Femur (tissue), 1 donor: ENCODE measurements at regions not wholly inside any gene's neighbourhood (a gene's known extent, or its start where the extent isn't known, plus 50 kb on each side); places are given as distances from the start of the nearest gene placed in this dataset.

Experiments
- DNase-seq: peaks from one replicate; pipeline ENCODE4 v3.0.0-alpha.2; 2017

DNA sequence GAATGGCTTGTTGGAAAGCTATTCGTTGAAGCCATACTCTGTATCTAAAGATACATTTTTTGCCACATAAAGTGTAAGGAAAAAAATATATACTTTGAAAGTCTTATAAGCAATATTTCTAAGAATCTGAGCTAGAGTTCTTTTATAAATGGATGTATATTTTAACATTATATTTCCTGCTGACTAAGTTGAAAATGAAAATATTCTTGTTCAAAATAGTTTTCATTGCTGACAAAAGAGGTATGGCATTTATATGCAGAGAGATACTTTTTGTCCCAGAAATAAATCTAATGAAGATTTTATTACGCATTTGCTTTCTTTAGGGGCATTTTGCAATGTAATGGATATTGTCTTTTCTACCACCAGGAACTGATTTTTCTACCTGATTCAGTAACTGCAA lies 834.9 kb downstream of the LRFN5 start:
- no peak for DNase-seq

DNA sequence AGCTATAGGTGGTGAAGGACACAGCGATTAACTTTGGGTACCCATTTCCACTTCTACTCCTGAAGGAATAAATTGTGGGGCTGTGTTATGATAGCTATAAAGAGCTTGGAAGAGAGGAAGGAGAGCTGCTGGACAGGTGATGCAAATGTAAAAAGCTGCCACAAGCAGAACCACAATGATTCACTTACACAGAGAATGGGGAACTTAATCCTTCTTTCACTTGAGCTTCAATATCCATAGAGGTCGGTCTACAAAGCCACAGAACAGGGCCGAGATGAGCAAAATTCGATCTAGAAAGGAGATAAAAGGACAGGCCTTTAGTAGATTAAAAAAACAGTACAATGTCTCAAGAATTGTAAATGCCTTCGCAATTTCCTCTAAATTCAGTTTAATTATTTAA lies 831.1 kb downstream of the LRFN5 start:
- no peak for DNase-seq

DNA sequence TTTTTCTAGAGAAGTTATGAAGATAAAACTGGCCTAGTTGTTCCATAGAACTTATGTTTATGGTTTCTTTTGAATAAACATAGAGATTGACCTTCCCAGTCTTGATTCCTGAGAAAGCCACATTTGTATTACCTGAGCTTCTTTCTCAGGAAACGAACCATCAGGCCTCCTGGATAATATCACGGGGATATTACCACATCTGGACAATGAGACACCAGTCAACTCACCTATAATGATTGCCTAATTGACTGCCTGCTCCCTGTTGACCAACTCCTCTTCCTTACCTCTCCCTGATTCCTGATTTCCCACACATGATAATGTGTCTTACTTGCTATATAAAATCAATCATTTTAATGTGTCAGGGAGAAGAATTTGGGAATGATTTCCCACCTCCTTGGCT lies 822.7 kb downstream of the LRFN5 start:
- no peak for DNase-seq

DNA sequence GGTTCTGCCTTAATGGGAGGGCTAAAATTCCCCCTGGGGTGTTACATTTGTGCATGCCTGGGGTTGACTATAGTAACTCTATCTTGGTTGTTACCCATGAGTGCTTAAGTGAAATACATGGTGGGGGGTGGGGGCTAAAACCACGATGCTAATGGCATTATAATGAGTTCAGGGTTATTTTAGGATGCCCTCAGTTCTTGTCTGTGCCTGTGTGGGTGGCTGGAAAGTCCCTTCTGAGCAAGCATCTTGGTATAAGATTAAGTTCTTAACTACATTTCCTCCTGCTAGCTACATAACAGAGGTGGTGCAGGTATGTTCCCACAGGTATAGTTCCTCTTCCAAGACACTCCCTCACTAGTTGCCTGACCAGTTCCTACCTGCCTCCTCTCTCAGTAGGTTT lies 822.3 kb downstream of the LRFN5 start:
- no peak for DNase-seq

DNA sequence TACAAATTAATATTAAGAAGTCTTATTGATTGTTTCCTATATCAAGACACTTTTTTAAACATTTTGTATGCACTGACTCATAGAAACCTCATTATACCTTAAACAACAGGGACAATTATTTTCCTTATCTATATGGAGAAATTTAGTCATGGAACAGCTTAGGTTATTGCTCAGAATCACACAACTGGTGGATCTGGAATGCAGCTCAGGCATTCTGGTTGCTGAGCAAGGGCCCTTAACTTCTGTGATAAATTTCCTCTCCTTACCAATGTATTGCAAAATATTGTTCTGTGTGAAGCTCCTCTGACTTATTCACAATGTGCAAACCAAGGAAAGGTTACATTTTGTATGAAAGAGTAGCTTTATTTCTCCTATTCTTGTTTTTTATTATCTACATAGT lies 817.8 kb downstream of the LRFN5 start:
- no peak for DNase-seq

DNA sequence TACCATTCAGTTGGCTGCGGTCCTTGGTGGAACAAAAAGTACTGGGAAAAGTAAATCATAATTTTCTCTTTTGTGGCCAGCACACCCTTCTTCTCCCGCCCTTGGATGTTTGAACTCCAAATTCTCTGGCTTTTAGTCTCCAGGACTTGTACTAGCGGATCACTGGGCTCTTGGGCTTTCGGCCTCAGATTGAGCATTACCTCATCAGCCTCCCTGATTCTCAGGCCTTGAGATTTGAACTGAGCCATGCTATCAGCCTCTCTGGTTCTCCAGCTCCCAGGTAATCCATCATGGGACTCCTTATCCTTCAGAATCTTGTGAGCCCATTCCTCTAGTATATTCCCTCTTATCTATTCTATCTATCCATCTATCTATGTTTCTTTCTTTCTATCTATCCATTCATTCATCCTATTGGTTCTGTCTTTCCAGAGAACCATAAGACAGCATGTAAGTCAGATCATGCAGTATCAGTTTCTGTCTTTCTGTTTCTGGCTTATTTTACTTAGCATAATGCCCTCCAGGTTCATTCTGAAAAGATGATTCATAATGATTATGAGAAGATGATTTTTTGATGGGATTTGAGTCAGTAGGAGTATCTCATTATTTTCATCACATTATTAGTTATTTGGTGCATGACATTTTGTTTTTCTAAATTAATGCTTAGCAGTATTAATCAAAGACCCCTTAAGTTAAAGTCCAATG lies 814.9 kb downstream of the LRFN5 start:
- no peak for DNase-seq

DNA sequence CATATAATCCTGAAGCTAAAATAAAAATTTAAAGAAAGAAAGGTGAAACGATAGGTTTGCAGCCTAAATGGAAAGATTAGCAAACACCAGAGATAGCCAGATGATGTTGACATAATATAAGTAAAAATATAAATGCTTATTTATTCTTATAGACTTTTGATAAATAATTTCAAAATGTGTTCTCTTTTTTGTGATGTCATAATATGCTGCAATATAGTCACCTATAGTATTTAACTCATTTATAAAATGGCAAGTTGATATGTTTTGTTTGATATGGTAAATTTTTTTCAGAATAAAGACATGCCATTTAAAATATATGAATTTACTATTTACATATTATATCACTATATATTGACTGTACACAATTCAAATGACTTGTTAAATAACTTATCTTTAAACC lies 813.4 kb downstream of the LRFN5 start:
- no peak for DNase-seq

DNA sequence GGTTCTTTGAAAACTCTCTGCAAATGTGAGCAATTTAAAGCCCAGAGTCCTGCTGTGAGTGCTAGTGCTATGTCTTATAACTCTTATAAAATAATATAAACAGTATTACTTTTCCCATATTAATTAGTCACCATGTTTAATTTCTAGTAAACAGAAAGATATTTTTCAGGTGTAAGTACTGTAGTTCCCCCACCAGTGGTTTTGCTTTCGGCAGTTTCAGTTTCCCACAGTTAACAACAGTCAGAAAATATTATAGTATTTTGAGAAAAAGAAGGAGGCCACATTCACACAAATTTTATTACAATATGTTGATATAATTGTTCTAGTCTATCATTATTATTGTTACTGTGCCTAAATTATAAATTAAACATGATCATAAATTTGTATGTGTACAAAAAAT lies 800.5 kb downstream of the LRFN5 start:
- DNase-seq: no peak

DNA sequence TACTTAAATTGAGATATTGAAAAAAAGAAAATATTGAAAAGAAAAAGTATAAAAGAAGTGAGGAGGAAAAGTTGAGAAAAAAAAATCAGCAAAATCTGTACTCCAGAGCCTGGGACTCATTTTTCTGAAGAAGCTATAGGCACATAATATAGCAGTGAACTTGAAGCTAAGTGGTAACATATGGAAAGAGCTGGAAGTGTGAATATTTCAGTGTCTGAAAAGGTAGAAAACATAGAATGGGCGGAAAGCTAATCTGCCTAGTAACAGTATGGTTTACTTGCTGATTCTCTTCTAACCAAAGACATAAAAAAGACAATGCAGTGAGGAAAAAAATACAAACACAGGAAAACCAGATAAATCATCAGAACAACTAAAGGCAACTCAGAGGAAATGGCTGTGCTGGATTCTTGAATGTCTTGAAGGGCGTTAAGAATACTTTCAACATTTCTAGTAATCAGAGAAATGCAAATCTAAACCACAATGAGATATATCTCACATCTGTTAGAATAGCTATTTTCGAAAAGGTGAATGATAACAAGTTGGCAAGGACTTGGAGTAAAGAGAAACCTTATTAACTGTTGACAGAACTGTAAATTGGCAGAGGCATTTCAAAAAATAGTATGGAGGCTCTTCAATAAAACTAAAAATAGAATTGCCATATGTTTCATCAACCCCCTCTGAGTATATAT lies 784.6 kb downstream of the LRFN5 start:
- no peak for DNase-seq

DNA sequence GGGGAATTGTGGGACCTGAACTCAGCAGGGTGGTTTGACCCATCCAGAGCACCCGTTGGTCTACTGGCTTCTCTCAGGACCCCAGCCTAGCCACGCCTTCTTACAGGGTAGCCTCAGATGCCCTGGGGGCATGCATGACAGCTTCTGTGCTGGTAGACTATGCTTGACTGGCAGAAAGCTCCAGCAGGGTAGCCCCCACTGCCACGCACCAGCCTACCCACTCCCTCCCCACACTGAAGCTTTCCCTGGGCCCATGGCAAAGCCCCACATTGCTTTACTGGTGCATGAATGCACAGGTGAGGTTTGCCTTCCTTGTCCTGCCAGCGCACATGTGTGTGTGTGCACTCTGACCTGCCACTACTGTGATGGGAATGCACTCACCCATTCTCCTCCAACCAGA lies 772.2 kb downstream of the LRFN5 start:
- no peak for DNase-seq

DNA sequence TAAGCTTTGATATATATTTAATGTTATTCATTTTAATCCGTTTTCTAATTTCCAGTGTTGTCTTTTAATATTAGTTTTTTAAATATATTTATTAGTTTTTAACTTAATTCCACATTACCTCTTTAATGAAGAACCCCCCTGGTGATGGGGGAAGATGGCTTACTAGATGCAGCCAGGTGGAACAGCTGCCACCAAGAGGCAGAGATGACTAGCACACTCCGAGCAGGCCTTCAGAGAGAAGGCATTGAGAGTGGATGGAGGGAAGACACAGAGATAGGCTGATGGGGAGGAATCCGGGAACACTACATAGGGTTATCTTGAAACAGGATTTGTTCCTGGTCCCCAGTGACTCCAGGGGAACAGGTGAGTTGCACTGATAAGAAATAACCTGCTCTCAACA lies 771.6 kb downstream of the LRFN5 start:
- DNase-seq: no peak

DNA sequence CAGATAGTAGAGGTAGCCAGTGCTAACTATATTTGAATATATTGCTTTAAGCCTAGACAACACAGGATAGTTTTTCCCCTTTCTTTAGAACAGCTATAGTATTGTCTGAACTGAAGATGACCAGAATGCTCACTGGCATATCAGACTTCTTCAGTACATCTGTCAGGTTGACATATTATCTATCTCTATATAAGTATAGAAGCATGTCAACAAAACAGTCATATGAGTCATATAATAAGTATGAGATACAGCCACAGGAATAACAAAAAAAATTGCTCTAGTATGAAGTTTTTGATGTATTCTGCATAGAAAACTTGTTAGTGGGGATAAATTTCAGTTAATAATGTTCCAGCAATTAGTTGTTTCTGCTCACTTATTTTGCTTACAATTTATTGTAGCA lies 767.7 kb downstream of the LRFN5 start:
- DNase-seq: no peak

DNA sequence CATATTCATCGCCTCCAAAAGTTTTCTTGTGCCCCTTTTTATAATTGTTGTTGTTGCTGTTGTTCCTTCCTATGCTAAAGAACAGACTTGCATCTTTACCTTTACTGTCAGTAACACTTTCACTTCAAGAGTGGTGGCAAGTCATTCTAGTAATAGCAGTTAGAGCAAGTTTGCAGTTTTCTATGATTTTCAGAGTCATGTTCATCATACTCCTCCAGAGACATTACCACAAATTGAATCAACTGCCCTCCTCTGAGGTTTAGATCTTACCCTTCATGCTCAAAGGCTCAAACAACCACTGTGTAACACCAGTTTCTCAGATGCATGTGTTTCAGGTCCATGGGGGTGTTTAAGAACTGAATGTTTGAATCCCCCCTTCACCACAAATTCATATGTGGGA lies 763.4 kb downstream of the LRFN5 start:
- DNase-seq: no peak

DNA sequence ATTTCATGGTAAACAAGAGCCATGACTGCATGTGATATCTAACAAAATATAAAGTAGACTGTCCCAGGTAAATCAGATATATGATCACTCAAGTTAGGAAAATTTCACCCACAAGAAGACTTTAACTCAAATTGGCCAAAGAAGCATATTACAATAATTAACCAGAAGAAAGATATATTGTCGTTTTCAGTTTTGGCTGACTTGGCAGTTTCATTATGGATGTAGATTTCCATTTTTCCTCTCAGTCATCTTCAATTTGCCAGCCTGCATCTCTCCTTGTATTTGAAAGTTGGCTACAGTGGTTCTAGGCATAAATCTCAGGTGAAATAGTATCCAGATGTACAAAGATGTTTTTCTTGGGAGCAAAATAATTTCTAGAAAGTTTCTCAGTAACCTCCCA lies 761.6 kb downstream of the LRFN5 start:
- DNase-seq: no peak

DNA sequence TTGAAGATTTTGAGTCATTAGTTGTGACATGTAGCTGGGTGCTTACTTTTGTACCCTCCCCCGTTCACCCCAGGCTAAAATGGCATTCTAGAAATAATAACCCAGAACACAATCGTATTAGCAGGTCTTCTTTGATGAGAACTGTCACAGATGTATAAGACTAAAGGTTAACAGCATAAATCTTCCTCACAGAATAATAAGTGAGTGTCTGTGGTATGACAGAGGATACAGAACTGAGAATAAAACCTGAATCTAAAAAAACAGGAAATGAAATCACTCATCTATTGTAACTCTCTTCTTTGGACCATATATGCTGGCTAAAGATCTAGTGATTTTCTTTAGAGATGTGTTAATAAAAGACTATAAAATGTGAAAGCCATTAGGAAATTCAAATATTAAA lies 746.6 kb downstream of the LRFN5 start:
- DNase-seq: no peak

DNA sequence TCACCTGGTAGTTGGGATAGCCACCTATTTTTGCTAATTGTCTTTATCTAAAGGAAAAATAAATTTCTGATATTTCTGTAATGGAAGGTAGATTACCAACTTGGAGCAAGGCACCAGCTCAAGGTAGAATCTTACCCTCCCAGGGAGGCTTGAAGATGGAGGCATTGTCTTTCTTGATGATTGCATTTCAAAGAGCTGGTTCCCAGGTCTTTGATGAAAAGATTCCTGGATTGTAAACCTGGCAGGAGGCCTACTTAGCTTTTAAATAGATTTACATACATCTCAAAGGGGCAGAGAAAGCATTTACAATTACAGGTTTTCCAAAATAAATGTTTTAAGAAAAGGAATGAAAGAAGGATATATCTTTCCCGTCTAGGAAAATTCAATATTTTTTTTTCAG lies 729.2 kb downstream of the LRFN5 start:
- DNase-seq: no peak

DNA sequence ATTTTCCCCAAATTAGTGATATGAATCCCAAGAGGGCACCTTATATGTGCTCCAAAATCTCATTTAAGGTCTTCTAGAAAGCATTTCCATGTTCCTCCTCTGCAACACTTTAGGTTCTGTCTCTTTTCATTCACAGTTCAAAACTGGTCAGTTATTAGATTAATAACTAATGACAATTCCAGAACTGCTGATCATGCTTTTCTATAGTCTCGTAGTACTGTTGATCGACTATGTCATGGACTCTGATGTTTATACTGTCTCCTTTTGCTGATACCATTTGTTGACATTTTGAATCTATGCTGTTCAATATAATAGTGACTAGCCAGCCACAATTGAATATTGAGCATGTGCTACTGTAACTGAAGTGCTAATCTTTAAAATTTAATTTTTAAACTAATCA lies 728.3 kb downstream of the LRFN5 start:
- no peak for DNase-seq

DNA sequence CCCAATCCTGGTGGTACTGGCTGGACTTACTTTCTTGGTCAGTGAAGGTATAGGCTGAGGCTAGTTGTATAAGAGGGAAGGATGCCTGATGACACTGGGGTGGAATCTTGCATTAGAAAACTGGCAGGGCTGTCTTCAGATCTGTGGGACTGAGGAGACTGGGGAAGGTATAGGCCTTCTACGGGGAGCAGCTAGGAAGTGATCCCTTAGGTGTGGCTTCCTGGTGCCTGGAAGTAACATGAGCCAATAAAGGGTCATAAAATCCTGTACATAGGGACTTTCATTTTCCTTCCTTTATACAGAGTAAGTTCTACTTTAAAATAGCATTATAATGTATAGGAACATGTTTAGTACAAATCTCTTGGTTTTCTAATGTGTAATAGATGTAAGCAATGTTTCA lies 716.8 kb downstream of the LRFN5 start:
- DNase-seq: no peak

DNA sequence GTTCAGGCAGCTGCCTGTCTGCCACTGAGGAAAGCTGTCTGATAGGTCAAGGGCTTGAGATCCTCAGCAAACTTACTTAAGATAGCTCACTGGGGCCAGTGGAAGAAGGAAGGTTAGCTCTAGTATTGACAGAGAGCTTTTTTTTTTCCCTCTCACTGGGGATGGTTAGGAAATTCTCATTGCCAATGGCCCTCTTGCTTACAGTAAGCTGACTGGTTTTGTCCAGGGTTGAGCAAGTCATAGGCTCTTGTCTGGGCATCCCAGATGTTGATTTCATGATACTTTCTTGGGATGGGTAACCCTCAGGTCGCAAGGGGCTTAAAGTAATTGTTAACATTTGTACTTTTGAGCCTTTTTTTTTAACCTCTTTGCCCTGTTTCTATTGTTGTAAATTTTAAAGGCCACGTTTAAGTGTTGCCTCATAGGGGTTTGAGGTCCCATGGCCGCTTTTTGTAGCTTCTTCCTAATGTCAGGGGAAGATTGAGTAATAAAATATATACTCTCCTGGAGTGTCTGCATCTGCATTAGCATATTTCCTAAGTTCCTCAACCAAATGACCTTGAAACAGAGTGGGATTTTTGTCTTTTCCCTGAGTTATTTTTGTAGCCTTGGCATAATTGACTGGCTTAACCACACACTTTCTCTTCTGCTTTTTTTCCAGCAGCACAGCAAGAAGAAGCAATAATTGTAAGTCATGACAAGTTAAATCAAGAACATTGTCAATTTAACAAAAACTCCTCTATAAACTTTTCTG lies 716.0 kb downstream of the LRFN5 start:
- DNase-seq: no peak

DNA sequence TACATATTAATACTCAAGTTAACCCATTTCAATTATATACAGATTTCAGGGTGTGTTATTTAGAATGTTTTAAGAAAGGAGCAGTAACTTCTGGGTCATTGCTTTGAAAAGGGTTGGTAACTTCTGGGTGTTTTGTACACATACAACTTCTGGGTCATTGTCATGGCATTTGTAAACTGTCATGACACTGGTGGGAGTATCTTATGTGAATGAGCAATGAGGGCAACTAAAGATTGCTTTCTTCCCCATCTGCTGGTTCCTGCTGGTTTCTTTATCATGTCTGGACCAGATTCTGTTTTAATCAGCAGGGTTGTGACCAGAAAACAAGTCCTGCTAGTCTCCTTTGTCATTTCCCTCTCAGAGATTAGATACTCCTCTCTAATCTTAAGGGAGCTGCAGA lies 713.3 kb downstream of the LRFN5 start:
- DNase-seq: no peak

DNA sequence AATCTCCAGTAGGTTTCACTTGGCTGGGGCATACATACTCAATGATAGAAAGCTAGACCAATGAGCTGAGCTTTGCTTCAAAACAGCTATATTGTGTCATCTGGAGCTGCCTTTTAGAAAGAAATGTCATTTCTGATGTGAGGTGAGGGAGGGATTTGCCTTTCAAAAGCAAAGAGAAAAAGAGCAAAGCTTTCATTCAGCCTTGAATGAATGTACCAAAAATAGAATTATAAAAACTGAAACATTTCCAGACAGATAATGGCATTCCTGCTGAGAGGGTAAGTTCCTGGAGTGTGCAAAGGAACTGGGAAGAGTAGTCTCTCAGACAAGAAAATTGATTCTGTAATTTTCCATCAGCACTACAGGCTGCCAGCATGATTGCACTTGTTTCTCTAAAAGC lies 710.0 kb downstream of the LRFN5 start:
- no peak for DNase-seq

DNA sequence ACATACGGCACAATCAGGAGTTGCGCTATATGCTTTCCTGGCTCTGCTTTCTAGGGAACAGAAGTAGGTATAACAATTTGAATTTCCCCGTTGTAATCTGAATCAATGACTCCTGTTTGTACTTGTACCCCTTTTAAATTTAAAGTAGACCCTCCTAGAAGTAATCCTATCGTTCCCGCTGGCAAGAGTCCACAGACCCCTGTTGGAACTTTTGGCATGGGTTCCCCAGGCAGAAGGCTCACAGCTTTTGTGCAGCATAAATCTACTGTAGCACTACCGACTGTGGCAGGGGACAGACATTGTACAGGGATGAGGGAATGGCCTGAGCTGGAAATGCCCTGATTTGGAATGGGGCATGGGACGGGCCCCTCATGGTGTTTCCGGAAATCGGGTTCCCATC lies 705.2 kb downstream of the LRFN5 start:
- no peak for DNase-seq

DNA sequence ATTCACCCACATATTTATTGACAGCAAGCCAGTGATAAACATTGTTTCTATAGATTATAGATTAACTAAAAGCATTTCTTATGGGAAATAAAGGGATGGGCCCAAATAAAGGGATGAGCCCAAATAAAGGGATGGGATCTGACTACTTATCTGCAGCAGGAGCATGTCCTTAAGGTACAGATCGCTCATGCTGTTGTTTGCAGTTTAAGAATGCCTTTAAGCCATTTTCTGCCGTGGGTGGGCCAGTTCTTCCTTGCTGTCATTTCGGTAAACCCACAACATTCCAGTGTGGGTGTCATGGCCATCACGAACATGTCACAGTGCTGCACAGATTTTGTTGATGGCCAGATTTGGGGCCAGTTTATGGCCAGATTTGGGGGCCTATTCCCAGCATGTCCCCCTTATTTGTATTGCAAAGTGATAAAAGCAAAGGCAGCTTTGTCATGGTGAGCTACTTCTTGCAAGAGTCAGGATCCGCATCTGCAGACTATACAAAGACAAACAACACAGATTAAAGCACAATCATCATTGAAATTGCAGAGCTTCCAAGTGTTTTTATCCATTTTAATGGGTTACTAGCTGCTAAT lies 700.7 kb downstream of the LRFN5 start:
- no peak for DNase-seq

DNA sequence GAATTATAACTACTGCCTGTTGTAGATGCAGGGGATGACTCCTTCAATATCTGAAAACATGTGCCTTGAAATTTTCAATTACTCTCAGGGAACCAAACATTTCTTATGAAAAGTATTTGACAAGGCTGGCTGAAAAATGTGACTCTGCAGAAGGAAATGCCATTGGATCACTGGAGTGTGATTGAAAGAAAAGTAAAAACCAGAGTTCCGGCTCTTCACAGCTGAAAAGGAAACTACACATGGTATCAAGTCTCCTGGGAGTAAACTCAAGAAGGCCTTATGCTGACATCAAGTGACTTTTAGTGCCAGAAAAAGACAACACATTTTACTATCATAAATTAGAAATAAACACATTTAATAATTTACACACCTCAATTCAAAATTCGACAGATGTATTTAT lies 693.0 kb downstream of the LRFN5 start:
- no peak for DNase-seq
